Vagina (tissue), 2 donors: ENCODE measurements at regions not wholly inside any gene's neighbourhood (a gene's known extent, or its start where the extent isn't known, plus 50 kb on each side); places are given as distances from the start of the nearest gene placed in this dataset.

ENCODE experiments used
- CTCF ChIP-seq, 3 experiments: fragments of 450-650 bp in 2 of 3; fragments of 200-600 bp in 1 of 3; sonication (generic) in 1 of 3; IDR thresholded peaks; one replicate each; pipeline ENCODE4 v1.5.1; 2017 to 2019; ENCODE audit warnings: antibody characterized with exemption in 3 of 3, mild to moderate bottlenecking in 2 of 3, moderate library complexity in 2 of 3
- POLR2A ChIP-seq, 2 donors: fragments of 450-650 bp; IDR thresholded peaks; one replicate each; pipeline ENCODE4 v1.6.1; 2017; ENCODE audit warnings: antibody characterized with exemption in 2 of 2, mild to moderate bottlenecking in 2 of 2, moderate library complexity in 2 of 2
- POLR2AphosphoS5 ChIP-seq, 2 donors: sonication (generic); formaldehyde crosslinking; IDR thresholded peaks; one replicate each; pipeline ENCODE4 v1.9.0; 2017; ENCODE audit warnings: antibody characterized with exemption in 2 of 2, mild to moderate bottlenecking in 2 of 2, low read depth in 1 of 2; ENCODE audit not compliant: insufficient read depth in 1 of 2

GRCh38 chr1:112232848-112233247 lies 163.2 kb upstream of the CTTNBP2NL start:
- TF ChIP-seq POLR2A (IDR thresholded peaks at IDR 0.05) (no peak), CTCF (IDR thresholded peaks at IDR 0.05) (no peak), POLR2AphosphoS5 (IDR thresholded peaks at IDR 0.05; ENCODE audit: insufficient read depth in 1 of 2, low read depth in 1 of 2) (no peak)
